Lung (tissue), 11 donors: ENCODE measurements at regions not wholly inside any gene's neighbourhood (a gene's known extent, or its start where the extent isn't known, plus 50 kb on each side); places are given as distances from the start of the nearest gene placed in this dataset.
"Not testable (repeated sequence)": the region's sequence is repeated elsewhere in the genome, so short reads cannot be mapped to it uniquely, and the experiment has no call there.

Source experiments
- ATAC-seq: fragments of 200-7000 bp; cut with Tn5 transposase; one replicate; pipeline ENCODE4 v1.9.1; 2020; ENCODE audit warnings: moderate number of reproducible peaks; ENCODE audit not compliant: insufficient read depth, low FRiP score
- DNase-seq, 3 donors: peaks; one replicate each; pipeline ENCODE4 v3.0.0-alpha.2; 2013 to 2017
- H3K27ac ChIP-seq, 2 donors: one replicate each; pipeline ENCODE4 v1.5.1; 2013; ENCODE audit warnings: mild to moderate bottlenecking in 2 of 2, moderate library complexity in 2 of 2, control low read depth in 1 of 2, inconsistent platforms in 1 of 2, low read depth in 1 of 2, low read length in 1 of 2
- H3K27me3 ChIP-seq, 3 donors: one replicate each; pipeline ENCODE4 v1.5.1; 2013; ENCODE audit warnings: low read length in 2 of 3; ENCODE audit not compliant: control insufficient read depth in 3 of 3, insufficient read depth in 3 of 3
- H3K36me3 ChIP-seq, 4 donors: one replicate each; pipeline ENCODE4 v1.5.1; 2013; ENCODE audit warnings: low read length in 4 of 4, mild to moderate bottlenecking in 1 of 4, moderate library complexity in 1 of 4; ENCODE audit not compliant: control insufficient read depth in 4 of 4, insufficient read depth in 4 of 4
- H3K4me1 ChIP-seq, 5 donors: one replicate each; pipeline ENCODE4 v1.5.1; 2013; ENCODE audit warnings: low read length in 5 of 5, mild to moderate bottlenecking in 2 of 5, moderate library complexity in 1 of 5; ENCODE audit not compliant: control insufficient read depth in 5 of 5, insufficient read depth in 5 of 5
- H3K4me3 ChIP-seq: one replicate; pipeline ENCODE4 v1.5.1; 2013; ENCODE audit warnings: mild to moderate bottlenecking, control low read depth, moderate library complexity
- H3K9ac ChIP-seq, 2 donors: one replicate each; pipeline ENCODE4 v1.5.1; 2013; ENCODE audit warnings: low read length in 2 of 2, control low read depth in 1 of 2; ENCODE audit not compliant: insufficient read depth in 1 of 2
- H3K9me3 ChIP-seq, 4 donors: one replicate each; pipeline ENCODE4 v1.5.1; 2013; ENCODE audit warnings: low read length in 3 of 4, mild to moderate bottlenecking in 1 of 4, moderate library complexity in 1 of 4; ENCODE audit not compliant: control insufficient read depth in 4 of 4, insufficient read depth in 3 of 4
- WGBS, 2 donors: extraction: QIAGEN DNeasy Blood & Tissue Kit; methylation state at CpG; one replicate each; pipeline ENCODE4 v1.1.7; 2013; 5-methylcytosine and 5-hydroxymethylcytosine counted together
- TF ChIP-seq, protein P1 (sequence below): IDR thresholded peaks from 2 replicates; pipeline ENCODE4 v1.5.1; 2012; ENCODE audit warnings: mild to moderate bottlenecking; ENCODE audit errors: control extremely low read depth, extremely low read depth
- donor health status: control.
- donor health status: control.
- donor health status: Bipolar disorder and iron deficiency.
- donor health status: healthy.
- donor health status: DM: yes; HTN: yes; CAD: no.

DNA sequence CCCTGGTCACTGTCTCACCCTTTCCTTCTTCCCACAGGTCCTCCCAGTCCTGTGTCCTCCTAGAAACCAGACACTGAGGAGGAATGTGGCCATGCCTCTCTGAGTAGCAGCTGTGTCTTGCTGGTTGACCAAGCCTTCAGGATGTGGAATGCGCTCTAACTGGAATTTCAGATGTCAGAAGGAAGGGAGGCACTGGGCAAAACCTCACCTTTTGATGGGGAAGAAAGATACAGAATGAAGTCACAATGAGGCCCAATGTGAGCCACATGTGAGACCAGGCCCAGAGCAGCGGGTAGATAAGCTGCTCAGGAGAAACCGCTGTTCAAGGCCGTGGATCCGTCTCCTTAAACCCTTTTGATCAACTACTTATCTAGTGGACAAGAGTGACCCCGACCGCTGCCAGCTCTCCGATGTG, 54.8 kb upstream of the ECHDC3 start:
- H3K9me3 ChIP-seq = no peaks in the 10 kb centered on the region
- H3K27me3 ChIP-seq = no peaks in the 10 kb centered on the region
- 89 to 93% methylated on average over 8 of the region's 8 CpGs for WGBS, 2 donors
- H3K9ac ChIP-seq = no peak overlapping the region
- no peak overlapping the region for H3K27ac ChIP-seq
- H3K4me1 ChIP-seq = peaks cover 0 to 30% (median 14%) of the 10 kb centered on the region in 5 donors
- H3K4me3 ChIP-seq = no peak overlapping the region
- TF ChIP-seq, protein P1, sequence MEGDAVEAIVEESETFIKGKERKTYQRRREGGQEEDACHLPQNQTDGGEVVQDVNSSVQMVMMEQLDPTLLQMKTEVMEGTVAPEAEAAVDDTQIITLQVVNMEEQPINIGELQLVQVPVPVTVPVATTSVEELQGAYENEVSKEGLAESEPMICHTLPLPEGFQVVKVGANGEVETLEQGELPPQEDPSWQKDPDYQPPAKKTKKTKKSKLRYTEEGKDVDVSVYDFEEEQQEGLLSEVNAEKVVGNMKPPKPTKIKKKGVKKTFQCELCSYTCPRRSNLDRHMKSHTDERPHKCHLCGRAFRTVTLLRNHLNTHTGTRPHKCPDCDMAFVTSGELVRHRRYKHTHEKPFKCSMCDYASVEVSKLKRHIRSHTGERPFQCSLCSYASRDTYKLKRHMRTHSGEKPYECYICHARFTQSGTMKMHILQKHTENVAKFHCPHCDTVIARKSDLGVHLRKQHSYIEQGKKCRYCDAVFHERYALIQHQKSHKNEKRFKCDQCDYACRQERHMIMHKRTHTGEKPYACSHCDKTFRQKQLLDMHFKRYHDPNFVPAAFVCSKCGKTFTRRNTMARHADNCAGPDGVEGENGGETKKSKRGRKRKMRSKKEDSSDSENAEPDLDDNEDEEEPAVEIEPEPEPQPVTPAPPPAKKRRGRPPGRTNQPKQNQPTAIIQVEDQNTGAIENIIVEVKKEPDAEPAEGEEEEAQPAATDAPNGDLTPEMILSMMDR = no peak
- DNase-seq (peak in 2 of 3 donors; percentile 33 to 60), ATAC-seq (no peak)
- H3K36me3 ChIP-seq = no peaks in the 10 kb centered on the region

DNA sequence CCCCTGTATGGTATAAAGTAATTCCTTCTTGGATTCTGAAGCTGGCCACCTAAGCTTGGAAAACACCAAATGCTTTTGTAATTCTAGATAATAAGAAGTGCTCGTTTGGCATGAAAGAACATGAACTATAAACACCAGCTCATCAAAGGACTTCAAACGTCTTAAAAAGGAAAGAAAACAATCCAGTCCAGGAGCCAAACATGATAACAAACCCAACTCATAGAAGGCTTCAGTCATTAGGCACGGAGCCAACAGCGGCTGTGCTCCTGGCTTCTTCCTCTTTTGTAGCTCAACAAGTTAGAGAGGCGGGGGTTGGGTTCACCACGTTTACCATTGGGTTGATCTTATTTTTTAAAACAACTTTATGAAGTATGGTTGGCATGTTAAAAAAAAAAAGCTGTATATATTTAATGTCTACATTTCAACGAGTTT, 56.4 kb upstream of the ECHDC3 start:
- no peak overlapping the region for H3K27ac ChIP-seq
- H3K4me1 ChIP-seq = peaks cover 0 to 30% (median 14%) of the 10 kb centered on the region in 5 donors
- H3K36me3 ChIP-seq = no peaks in the 10 kb centered on the region
- DNase-seq (peak; percentile 88 to 96 (median 92)), ATAC-seq (no peak)
- H3K9me3 ChIP-seq = no peaks in the 10 kb centered on the region
- H3K9ac ChIP-seq = no peak overlapping the region
- H3K4me3 ChIP-seq = no peak overlapping the region
- no peaks in the 10 kb centered on the region for H3K27me3 ChIP-seq
- 5 to 11% methylated on average over 7 of the region's 7 CpGs for WGBS, 2 donors
- TF ChIP-seq, protein P1 = no peak

DNA sequence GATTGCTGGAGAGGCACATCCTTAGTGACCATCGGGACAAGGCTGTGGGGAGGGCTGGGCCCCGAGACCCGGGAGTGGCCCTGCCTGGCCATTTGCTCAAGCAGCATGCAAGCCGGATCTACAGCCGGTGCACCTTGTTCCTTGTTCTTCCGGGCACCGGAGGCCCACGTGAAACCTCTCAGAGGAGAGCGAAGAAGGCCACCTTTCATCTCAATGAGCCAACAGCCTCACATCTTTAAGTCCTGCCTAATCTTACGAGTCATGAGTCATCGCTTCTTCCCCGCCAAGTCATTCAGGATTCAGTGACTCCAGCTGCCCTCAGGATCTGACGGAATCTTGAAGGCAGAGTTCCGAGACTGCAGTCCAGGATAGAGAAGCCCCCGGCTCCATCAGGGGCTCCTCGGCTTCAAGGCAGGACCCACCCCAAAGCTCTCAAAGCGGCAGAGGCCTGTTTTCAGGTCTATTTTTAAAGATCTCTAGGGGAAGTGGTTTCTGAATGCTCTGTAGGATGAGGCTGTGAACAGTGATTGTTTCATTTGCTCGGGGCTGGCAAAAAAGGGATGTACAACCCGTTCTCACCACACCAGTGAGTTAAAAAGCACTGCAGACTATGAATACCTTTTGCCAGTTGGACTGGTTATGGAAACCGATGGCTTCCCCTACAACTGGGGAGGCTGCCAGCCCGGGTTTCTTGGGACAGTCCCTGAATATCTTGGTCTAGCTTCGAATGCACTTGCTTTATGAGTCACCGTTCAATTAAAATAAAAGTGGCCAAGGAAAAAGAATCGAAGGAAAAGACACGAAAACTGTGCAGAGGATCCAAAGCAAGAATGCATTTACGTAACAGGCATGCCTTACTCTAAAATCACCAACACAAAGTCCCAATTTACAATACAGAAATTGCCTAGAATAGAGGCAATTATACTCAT, 57.2 kb upstream of the ECHDC3 start:
- 12 to 18% methylated on average over 26 of the region's 26 CpGs for WGBS, 2 donors
- H3K9ac ChIP-seq = no peak overlapping the region
- DNase-seq (peak in 2 of 3 donors; percentile 46 to 63), ATAC-seq (peak; percentile 79)
- H3K9me3 ChIP-seq = no peaks in the 10 kb centered on the region
- peaks cover 0 to 30% (median 14%) of the 10 kb centered on the region in 5 donors for H3K4me1 ChIP-seq
- H3K27ac ChIP-seq = peak overlapping the region in 1 of 2 donors; percentile 89
- TF ChIP-seq, protein P1 = no peak
- no peaks in the 10 kb centered on the region for H3K36me3 ChIP-seq
- H3K4me3 ChIP-seq = no peak overlapping the region
- H3K27me3 ChIP-seq = no peaks in the 10 kb centered on the region

DNA sequence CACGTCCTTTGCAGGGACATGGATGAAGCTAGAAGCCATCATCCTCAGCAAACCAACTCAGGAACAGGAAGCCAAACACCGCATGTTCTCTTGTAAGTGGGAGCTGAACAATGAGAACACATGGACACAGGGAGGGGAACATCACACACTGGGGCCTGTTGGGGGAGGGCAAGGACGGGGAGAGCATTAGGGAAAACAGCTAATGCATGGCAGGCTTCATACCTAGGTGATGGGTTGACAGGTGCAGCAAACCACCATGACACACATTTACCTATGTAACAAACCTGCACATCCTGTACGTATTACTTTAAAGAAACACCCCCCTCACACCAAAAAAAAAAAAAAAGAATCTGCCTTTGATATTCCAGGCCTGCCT, 57.9 kb upstream of the ECHDC3 start:
- not testable (repeated sequence) for H3K36me3 ChIP-seq, ATAC-seq, H3K4me3 ChIP-seq, H3K27me3 ChIP-seq, DNase-seq, H3K9me3 ChIP-seq, H3K9ac ChIP-seq
- H3K4me1 ChIP-seq = peaks cover 0 to 30% (median 14%) of the 10 kb centered on the region in 5 donors
- peak overlapping the region in 1 of 2 donors; percentile 89 for H3K27ac ChIP-seq
- WGBS, 2 donors = 29 to 46% methylated on average over 4 of the region's 4 CpGs
